BLaER1 treated with 17β-estradiol and CSF1 and Interleukin-3, amounts not matched to agents 10 nM and 100 nM (cell line): ENCODE measurements at regions not wholly inside any gene's neighbourhood (a gene's known extent, or its start where the extent isn't known, plus 50 kb on each side); places are given as distances from the start of the nearest gene placed in this dataset.

Source experiments
- H3K27ac ChIP-seq, 11 experiments: shearing (Covaris generic); formaldehyde crosslinking; 2 replicates each; pipeline ENCODE4 v1.8.1; 2022
- H3K27me3 ChIP-seq, 11 experiments: shearing (Covaris generic); formaldehyde crosslinking; 2 replicates each; pipeline ENCODE4 v1.8.1; 2022
- H3K36me3 ChIP-seq, 11 experiments: shearing (Covaris generic); formaldehyde crosslinking; 2 replicates each; pipeline ENCODE4 v1.8.1; 2022
- H3K4me1 ChIP-seq, 10 experiments: shearing (Covaris generic); formaldehyde crosslinking; 2 replicates each; pipeline ENCODE4 v1.8.1; 2022
- H3K4me2 ChIP-seq, 11 experiments: shearing (Covaris generic); formaldehyde crosslinking; 2 replicates each; pipeline ENCODE4 v1.8.1; 2022
- H3K4me3 ChIP-seq, 10 experiments: shearing (Covaris generic); formaldehyde crosslinking; 2 replicates each; pipeline ENCODE4 v1.8.1; 2022
- H3K9ac ChIP-seq, 11 experiments: shearing (Covaris generic); formaldehyde crosslinking; 2 replicates each; pipeline ENCODE4 v1.8.1; 2022
- H3K9me3 ChIP-seq, 11 experiments: shearing (Covaris generic); formaldehyde crosslinking; replicated peaks in 1 of 11; 2 replicates each; pipeline ENCODE4 v1.8.1; 2022
- H4K20me1 ChIP-seq, 11 experiments: shearing (Covaris generic); formaldehyde crosslinking; 2 replicates each; pipeline ENCODE4 v1.8.1; 2022
- Cebpa-rat ChIP-seq, 11 experiments: shearing (Covaris generic); IDR thresholded peaks; 2 replicates each; pipeline ENCODE4 v1.8.1; 2022

DNA sequence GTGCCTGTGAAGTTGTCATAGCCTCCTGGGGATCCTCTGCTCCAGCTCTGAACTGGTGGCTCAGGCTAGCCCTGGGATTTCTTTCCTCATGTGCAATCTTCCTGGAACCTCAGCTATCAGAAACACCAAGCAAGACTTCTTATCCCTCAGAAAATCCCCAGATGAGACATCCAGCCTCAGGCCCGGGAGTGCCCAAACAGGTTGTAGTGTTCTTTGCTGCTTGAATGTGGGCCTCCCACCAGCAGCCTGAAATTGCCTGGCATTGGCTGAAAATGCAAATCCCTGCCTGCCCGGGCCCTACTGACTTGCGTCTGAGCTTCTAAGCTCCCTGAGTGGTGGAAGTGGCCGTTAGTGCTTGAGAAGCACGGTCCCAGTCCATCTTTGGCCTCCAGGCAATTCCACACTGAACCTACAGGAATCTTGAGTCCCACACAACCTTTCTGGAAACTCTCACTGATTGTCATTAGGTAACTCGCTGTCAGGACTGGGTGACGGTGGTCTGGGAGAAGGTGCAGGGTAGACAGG, 146.8 kb downstream of the ZBTB18 start:
- Histone ChIP-seq H3K9me3 (no peaks in the 10 kb centered on the region), H4K20me1 (no peaks in the 10 kb centered on the region), H3K4me2 (no peak overlapping the region), H3K36me3 (no peaks in the 10 kb centered on the region), H3K27me3 (no peaks in the 10 kb centered on the region), H3K4me3 (no peak overlapping the region), H3K27ac (no peak overlapping the region), H3K9ac (no peak overlapping the region), H3K4me1 (no peaks in the 10 kb centered on the region)
- TF ChIP-seq Cebpa-rat (IDR thresholded peaks at IDR 0.05), result no peak

DNA sequence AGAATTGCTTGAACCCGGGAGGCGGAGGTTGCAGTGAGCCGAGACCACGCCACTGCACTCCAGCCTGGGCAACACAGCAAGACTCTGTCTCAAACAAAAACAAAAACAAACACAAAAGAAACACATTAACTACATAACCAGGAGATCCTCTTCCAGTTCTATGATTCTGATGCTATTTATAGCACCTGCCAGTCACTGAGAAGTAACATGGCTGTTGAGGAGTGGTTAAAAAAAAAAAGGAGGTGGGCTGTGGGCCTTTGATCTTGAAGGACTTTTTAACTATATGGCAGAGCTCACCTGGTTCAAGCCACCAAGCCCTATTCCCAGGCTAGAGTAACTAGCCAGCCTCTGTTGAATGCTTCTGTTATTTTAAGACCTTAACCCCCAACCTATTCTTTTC, 148.8 kb downstream of the ZBTB18 start:
- H3K27me3 ChIP-seq, result no peaks in the 10 kb centered on the region
- TF ChIP-seq Cebpa-rat (IDR thresholded peaks at IDR 0.05), result no peak
- H3K9me3 ChIP-seq, result no peaks in the 10 kb centered on the region
- H3K27ac ChIP-seq, result no peak overlapping the region
- H3K4me3 ChIP-seq, result no peak overlapping the region
- no peaks in the 10 kb centered on the region for H4K20me1 ChIP-seq
- H3K36me3 ChIP-seq, result no peaks in the 10 kb centered on the region
- no peak overlapping the region for H3K9ac ChIP-seq
- H3K4me2 ChIP-seq, result no peak overlapping the region
- H3K4me1 ChIP-seq, result no peaks in the 10 kb centered on the region

DNA sequence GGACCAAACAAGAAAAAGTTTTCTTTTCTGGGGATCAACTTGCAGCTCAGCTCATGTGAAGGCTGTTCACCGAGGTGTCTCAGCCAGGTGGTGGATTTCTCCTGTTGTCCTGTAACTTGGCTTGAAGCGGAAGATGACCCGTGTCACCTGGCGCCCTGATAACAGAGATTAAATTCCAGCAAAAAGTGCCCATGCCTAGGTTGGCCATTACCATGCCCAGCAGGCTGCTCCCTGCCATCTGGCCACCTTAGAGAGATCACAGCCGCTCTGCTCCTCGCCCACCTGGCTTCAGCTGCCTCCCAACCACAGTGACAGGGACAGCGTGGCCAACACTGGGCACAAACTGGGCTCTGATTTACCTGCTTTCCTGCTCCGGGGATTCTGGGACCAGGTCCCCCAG, 149.5 kb downstream of the ZBTB18 start:
- H3K9me3 ChIP-seq, result no peaks in the 10 kb centered on the region
- H3K4me2 ChIP-seq, result no peak overlapping the region
- no peak for TF ChIP-seq Cebpa-rat (IDR thresholded peaks at IDR 0.05)
- no peaks in the 10 kb centered on the region for H3K27me3 ChIP-seq
- H3K9ac ChIP-seq, result no peak overlapping the region
- H3K4me1 ChIP-seq, result no peaks in the 10 kb centered on the region
- no peaks in the 10 kb centered on the region for H3K36me3 ChIP-seq
- H4K20me1 ChIP-seq, result no peaks in the 10 kb centered on the region
- H3K4me3 ChIP-seq, result no peak overlapping the region
- no peak overlapping the region for H3K27ac ChIP-seq

DNA sequence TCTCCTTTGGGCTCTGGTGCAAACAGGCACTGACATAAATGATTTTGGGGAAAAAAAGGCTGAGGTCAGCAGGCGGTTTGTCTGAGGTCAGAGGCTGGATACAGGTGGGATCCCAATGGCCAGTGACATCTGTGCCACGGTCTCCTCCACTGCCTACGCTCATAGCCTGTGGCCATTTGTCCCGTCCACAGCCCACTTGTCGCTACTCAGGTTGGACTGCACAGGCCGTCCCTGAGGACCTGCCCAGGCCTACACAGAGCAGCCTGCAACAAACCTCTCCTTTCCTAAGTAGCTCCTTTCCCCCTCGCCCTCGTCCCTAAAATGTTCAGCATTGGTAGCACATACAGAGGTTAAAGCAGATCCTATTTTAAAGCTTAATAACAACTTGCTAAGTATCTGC, 150.7 kb downstream of the ZBTB18 start:
- H3K27ac ChIP-seq, result no peak overlapping the region
- H3K9me3 ChIP-seq, result no peaks in the 10 kb centered on the region
- TF ChIP-seq Cebpa-rat (IDR thresholded peaks at IDR 0.05), result no peak
- H3K4me2 ChIP-seq, result no peak overlapping the region
- H3K4me3 ChIP-seq, result no peak overlapping the region
- no peaks in the 10 kb centered on the region for H3K4me1 ChIP-seq
- H3K27me3 ChIP-seq, result no peaks in the 10 kb centered on the region
- no peaks in the 10 kb centered on the region for H3K36me3 ChIP-seq
- H3K9ac ChIP-seq, result no peak overlapping the region
- no peaks in the 10 kb centered on the region for H4K20me1 ChIP-seq

DNA sequence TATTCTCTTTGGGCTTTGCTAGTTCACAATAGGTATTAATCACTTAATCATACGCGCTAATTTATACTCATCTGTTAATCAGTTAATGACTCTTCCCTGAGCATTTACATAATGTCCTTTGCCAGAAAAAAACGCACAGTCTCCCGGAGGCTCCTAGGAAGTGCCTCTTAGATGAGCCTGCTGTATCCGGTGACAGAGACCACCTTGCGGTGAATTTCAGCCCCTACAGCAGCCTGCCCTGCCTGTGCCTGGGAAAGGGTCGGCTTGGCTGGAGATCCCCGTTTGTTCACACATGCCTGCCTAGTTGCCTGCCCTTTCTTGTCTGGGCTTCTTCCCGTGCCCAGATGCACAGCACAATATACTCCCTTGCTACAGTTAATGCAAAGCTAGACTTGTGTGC, 152.9 kb downstream of the ZBTB18 start:
- no peaks in the 10 kb centered on the region for H4K20me1 ChIP-seq
- no peak overlapping the region for H3K27ac ChIP-seq
- no peak overlapping the region for H3K4me3 ChIP-seq
- no peaks in the 10 kb centered on the region for H3K4me1 ChIP-seq
- TF ChIP-seq Cebpa-rat (IDR thresholded peaks at IDR 0.05), result no peak
- H3K9me3 ChIP-seq, result no peaks in the 10 kb centered on the region
- no peaks in the 10 kb centered on the region for H3K27me3 ChIP-seq
- no peak overlapping the region for H3K4me2 ChIP-seq
- H3K9ac ChIP-seq, result no peak overlapping the region
- no peaks in the 10 kb centered on the region for H3K36me3 ChIP-seq

DNA sequence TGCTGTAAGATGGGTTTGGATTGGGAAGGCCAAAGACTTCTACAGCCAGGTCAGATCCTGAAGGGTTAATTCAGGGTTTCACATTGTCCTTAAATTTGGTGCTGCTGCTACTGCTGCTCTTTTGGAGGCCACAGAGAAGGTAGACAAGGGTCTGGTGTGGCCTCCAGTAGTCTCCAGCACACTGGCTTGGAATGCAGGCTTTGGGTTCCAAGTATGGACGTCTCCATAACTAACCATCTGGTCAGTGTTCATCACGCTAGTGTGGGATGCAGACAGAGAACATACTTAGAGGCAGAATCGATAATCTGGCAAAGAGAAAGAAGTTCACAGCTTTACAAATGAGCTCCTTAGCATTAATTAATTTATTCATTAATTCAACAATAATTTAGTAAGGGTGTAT, 154.1 kb downstream of the ZBTB18 start:
- Histone ChIP-seq H3K4me1 (peaks cover 0 to 5% (median 0%) of the 10 kb centered on the region in 10 experiments; a peak in 1 of 20 replicates), H3K9ac (no peak overlapping the region), H3K4me2 (no peak overlapping the region), H3K36me3 (no peaks in the 10 kb centered on the region), H3K9me3 (no peaks in the 10 kb centered on the region), H4K20me1 (no peaks in the 10 kb centered on the region), H3K27me3 (no peaks in the 10 kb centered on the region), H3K4me3 (no peak overlapping the region), H3K27ac (no peak overlapping the region)
- no peak for TF ChIP-seq Cebpa-rat (IDR thresholded peaks at IDR 0.05)

DNA sequence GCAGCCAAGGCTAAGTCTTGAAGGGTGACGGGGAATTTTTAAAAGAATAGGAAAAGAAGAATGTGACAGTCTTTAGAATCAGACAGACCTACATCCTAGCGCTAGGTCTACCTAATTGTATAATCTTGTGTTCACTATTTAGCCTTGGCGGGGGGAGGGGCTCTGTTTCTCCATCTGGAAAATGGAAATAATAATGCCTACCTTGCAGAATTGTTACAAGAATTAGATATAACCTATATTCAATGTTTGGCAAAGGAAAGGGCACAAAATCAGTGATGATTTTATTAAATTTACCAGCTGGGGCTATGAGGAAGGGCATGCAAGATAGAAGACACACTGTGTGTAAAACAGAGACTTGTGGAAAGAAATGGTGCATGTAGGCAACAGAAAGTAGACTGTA, 154.8 kb downstream of the ZBTB18 start:
- Histone ChIP-seq H3K9me3 (0 out of 22 replicates have a peak, but pooled peaks cover 0 to under 1% (median 0%) of the 10 kb centered on the region in 11 experiments), H3K27me3 (no peaks in the 10 kb centered on the region), H3K27ac (no peak overlapping the region), H3K36me3 (no peaks in the 10 kb centered on the region), H3K4me1 (peaks cover 0 to 5% (median 0%) of the 10 kb centered on the region in 10 experiments; a peak in 1 of 20 replicates), H3K4me2 (no peak overlapping the region), H4K20me1 (no peaks in the 10 kb centered on the region), H3K4me3 (no peak overlapping the region), H3K9ac (no peak overlapping the region)
- TF ChIP-seq Cebpa-rat (IDR thresholded peaks at IDR 0.05), result no peak

DNA sequence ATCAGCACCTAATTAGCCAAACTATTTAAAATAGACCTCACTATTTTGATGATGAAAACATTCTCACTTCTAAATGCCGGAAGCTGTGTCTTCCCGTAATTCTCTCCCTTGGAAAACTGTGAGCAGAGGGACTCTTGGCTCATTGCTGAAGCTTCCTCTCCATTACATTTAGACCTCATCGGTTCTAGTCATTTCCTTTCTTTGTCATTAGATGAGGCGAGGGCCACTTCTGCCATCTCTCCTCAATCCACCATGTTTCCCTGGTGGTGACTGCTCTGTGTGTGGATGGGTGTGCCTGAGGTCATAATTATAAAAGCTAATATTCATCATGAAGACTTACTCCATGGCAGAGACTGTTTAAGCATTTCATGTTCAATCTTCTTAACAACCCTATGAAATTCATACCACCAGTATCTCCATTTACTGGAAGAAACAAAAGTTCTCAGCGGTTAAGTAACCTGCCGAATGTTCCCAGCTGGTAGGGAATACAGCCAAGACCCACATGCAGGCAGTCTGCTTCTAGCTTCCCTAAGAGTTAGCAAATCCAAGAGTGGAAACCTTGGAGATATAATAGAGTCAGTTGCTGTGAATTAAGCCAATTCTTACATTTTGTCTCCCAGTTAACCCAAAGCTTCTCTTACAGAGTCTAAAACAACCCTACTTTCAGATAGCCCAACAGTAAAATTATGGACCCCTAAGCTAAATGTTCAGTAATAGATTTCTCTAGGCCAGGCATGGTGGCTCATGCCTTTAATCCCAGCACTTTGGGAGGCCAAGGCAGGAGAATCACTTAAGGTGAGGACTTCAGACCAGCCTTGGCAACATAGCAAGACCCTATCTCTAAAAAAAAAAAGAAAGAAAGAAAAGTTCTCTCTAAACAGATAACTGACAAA, 156.2 kb downstream of the ZBTB18 start:
- TF ChIP-seq Cebpa-rat (IDR thresholded peaks at IDR 0.05), result no peak
- peaks cover 0 to 5% (median 0%) of the 10 kb centered on the region in 10 experiments; a peak in 1 of 20 replicates for H3K4me1 ChIP-seq
- no peak overlapping the region for H3K4me3 ChIP-seq
- no peak overlapping the region for H3K27ac ChIP-seq
- no peaks in the 10 kb centered on the region for H3K27me3 ChIP-seq
- H3K9ac ChIP-seq, result no peak overlapping the region
- H3K4me2 ChIP-seq, result no peak overlapping the region
- H3K36me3 ChIP-seq, result no peaks in the 10 kb centered on the region
- 0 out of 22 replicates have a peak, but pooled peaks cover 0 to 3% (median 0%) of the 10 kb centered on the region in 11 experiments for H3K9me3 ChIP-seq
- no peaks in the 10 kb centered on the region for H4K20me1 ChIP-seq

DNA sequence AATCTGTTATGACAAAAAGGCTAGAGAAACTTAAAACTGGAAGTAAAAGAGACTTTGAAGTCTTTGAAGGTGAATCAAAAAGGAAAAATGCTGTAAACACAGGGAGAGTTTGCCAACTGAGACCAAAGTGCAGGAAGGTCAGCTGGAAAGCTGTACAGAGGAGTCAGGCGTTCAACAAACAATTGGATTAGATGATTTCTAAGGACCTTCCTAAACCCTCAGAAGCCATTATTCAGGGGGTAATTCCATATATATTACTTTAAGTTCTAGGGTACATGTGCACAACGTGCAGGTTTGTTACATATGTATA, 156.8 kb downstream of the ZBTB18 start:
- Histone ChIP-seq H3K27ac (no peak overlapping the region), H3K9ac (no peak overlapping the region), H3K27me3 (no peaks in the 10 kb centered on the region), H3K4me2 (no peak overlapping the region), H3K4me3 (no peak overlapping the region), H4K20me1 (no peaks in the 10 kb centered on the region), H3K36me3 (no peaks in the 10 kb centered on the region), H3K4me1 (peaks cover 0 to 5% (median 0%) of the 10 kb centered on the region in 10 experiments; a peak in 1 of 20 replicates), H3K9me3 (0 out of 22 replicates have a peak, but pooled peaks cover 0 to 3% (median 0%) of the 10 kb centered on the region in 11 experiments)
- TF ChIP-seq Cebpa-rat (IDR thresholded peaks at IDR 0.05), result no peak

DNA sequence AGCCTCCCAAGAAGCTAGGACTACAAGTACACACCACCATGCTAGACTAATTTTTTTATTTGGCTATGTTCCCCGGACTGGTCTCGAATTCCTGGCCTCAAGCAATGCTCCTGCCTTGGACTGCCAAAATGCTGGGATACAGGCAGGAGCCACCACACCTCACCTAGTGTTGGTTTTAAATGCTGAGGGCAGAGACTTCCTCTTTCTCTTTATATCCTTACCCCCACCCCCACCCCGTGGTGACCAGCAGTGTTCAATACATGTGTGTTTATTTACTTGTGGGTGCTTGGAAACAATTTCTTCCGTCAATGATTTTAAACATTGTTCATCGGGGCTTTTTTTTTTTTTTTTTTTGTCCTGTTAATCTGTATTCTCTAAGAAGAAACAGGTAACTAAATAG, 158.9 kb downstream of the ZBTB18 start:
- Histone ChIP-seq H3K27ac (no peak overlapping the region), H3K4me3 (no peak overlapping the region), H3K4me2 (no peak overlapping the region), H3K9me3 (0 out of 22 replicates have a peak, but pooled peaks cover 0 to 3% (median 0%) of the 10 kb centered on the region in 11 experiments), H3K27me3 (no peaks in the 10 kb centered on the region), H3K4me1 (peaks cover 0 to 13% (median 3%) of the 10 kb centered on the region in 10 experiments; a peak in 6 of 20 replicates), H3K9ac (no peak overlapping the region), H4K20me1 (no peaks in the 10 kb centered on the region), H3K36me3 (no peaks in the 10 kb centered on the region)
- TF ChIP-seq Cebpa-rat (IDR thresholded peaks at IDR 0.05), result no peak
